Stimulated activated naive B cell treated with anti-CD40 and anti-IgM and Interleukin-4, amounts not matched to agents 10 μg/mL and 1 μg/mL and 100 μg/mL, for 72 hours (primary cell): ENCODE measurements at regions not wholly inside any gene's neighbourhood (a gene's known extent, or its start where the extent isn't known, plus 50 kb on each side); places are given as distances from the start of the nearest gene placed in this dataset.

Experiments used
- ATAC-seq, 2 donors: fragments of 150-1000 bp; cut with Tn5 transposase; replicated peaks; 2 replicates each; pipeline ENCODE4 v1.10.0; 2021; ENCODE audit warnings: moderate library complexity in 1 of 2
- DNase-seq: peaks from one replicate; pipeline ENCODE4 v3.0.0; 2021
- H3K27ac Mint-ChIP-seq: one replicate; pipeline ENCODE4 v1.8.0; 2022; ENCODE audit warnings: mild to moderate bottlenecking, mixed read lengths
- H3K27me3 Mint-ChIP-seq, 2 donors: one replicate each; pipeline ENCODE4 v1.8.0; 2022; ENCODE audit warnings: mixed read lengths in 2 of 2
- H3K36me3 Mint-ChIP-seq, 2 donors: one replicate each; pipeline ENCODE4 v1.8.0; 2022; ENCODE audit warnings: mixed read lengths in 2 of 2, mild to moderate bottlenecking in 1 of 2
- H3K4me1 Mint-ChIP-seq, 2 donors: one replicate each; pipeline ENCODE4 v1.8.0; 2022; ENCODE audit warnings: mixed read lengths in 2 of 2, mild to moderate bottlenecking in 1 of 2
- H3K4me3 Mint-ChIP-seq, 2 donors: one replicate each; pipeline ENCODE4 v1.8.0; 2022; ENCODE audit warnings: mild to moderate bottlenecking in 2 of 2, mixed read lengths in 2 of 2, moderate library complexity in 1 of 2
- H3K9me3 Mint-ChIP-seq, 2 donors: one replicate each; pipeline ENCODE4 v1.8.0; 2022; ENCODE audit warnings: mixed read lengths in 2 of 2, mild to moderate bottlenecking in 1 of 2

DNA sequence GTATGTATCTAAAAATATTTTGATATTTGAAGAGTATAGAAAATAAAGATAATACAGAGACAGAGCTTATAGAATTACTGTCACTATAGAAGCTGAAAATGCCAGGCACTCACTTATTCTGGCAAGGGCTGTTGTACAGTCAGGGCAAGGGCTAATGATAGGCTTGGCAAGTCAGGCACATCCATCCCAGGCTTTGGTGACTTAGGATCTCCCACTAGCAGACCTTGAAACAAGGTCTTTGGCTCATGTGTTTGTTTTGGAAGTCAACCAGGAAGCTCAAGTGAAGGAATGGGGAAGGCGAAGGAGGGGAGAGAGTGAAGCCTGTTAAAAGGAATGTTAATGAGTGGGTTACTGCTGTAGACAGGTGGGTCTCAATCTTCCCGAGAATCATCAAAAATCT is 199.1 kb upstream of the SUCLG2 start:
- ATAC-seq (no peak), DNase-seq (no peak)
- H3K4me3 Mint-ChIP-seq = no peak overlapping the region
- no peak overlapping the region for H3K27ac Mint-ChIP-seq
- H3K4me1 Mint-ChIP-seq = peaks cover 0 to 1% of the 10 kb centered on the region in 2 donors
- H3K27me3 Mint-ChIP-seq = peaks cover 7 to 10% of the 10 kb centered on the region in 2 donors
- H3K36me3 Mint-ChIP-seq = no peaks in the 10 kb centered on the region
- H3K9me3 Mint-ChIP-seq = peaks cover 2 to 3% of the 10 kb centered on the region in 2 donors

DNA sequence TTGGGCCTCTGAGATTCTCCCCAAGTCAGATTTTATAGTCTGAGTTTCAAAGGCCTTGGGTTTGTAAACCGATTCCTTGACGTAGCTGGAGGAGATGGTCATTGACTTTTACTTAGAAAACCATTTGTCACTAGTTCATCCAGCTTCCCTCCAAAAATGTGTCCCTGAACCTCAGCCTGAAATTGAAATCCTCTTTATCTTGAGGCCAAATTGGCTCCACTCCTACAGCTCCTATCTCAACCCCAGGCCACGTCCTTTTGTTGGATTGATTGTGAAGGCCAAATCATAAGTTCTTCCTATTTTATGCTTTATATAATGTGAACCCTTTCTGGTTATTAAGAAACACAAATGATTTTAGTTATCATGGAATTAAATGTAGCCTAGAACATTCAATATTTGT is 193.9 kb upstream of the SUCLG2 start:
- no peak overlapping the region for H3K27ac Mint-ChIP-seq
- H3K4me3 Mint-ChIP-seq = no peak overlapping the region
- DNase-seq (no peak), ATAC-seq (no peak)
- H3K36me3 Mint-ChIP-seq = no peaks in the 10 kb centered on the region
- peaks cover 0 to 1% of the 10 kb centered on the region in 2 donors for H3K4me1 Mint-ChIP-seq
- H3K9me3 Mint-ChIP-seq = peaks cover 2 to 3% of the 10 kb centered on the region in 2 donors
- H3K27me3 Mint-ChIP-seq = peaks cover 6 to 7% of the 10 kb centered on the region in 2 donors

DNA sequence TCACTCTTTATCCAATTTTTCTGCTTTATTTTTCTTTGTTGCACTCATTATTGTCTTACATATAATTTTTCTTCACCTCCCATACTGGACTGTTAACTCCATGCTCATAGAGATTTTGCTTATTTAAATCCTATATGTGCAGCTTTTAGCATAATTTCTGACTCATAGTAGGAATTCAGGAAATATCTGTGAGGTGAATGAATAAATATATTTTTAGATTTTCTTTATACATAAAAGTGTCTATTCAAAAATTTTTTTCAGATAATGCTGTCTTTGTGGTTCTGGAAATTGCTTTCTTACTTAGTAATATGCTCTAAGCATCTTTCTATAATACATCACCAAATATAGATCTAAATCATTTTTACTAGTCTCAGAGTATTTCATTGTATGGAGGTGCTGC is 191.8 kb upstream of the SUCLG2 start:
- Mint-ChIP-seq H3K36me3 (no peaks in the 10 kb centered on the region), H3K27ac (no peak overlapping the region), H3K9me3 (no peaks in the 10 kb centered on the region), H3K4me3 (no peak overlapping the region), H3K27me3 (no peaks in the 10 kb centered on the region), H3K4me1 (no peaks in the 10 kb centered on the region)
- ATAC-seq = no peak
- DNase-seq = no peak

DNA sequence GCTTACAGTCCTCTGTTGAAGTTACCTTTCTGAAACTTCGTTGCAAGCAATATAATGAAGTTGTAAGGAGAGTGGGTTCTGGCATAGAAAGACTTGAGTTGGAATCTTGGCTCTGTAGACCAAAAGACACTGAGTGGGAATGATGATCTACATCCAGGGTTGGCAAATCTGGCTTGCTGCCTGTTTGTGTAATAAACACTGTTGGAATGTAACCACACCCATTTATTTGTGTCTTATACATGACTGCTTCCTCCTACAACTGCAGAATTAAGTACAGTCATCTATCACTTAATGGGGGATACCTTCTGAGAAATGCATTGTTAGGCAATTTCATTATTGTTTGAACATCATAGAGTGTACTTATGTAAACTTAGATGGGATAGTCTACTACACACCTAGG is 178.4 kb upstream of the SUCLG2 start:
- Mint-ChIP-seq H3K4me1 (no peaks in the 10 kb centered on the region), H3K9me3 (peaks cover 18 to 20% of the 10 kb centered on the region in 2 donors), H3K27me3 (peaks cover 0 to 11% of the 10 kb centered on the region in 2 donors), H3K27ac (no peak overlapping the region), H3K36me3 (peaks cover 0 to 7% of the 10 kb centered on the region in 2 donors), H3K4me3 (no peak overlapping the region)
- ATAC-seq (no peak), DNase-seq (no peak)

DNA sequence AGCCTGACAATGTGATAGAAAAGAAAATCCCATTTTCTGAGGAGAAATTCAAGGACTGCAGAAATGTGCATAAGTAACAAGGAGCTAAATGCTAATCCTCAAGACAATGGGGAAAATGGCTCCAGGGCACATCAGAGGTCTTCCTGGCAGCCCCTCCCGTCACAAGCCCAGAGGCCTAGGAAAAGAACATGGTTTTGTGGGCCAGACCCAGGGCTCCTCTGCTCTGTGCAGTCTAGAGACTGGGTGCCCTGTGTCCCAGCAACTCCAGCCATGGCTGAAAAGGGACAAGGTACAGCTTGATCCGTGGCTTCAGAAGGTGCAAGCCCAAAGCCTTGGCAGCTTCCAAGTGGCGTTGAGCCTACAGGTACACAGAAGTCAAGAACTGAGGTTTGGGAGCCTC is 176.8 kb upstream of the SUCLG2 start:
- H3K9me3 Mint-ChIP-seq = peaks cover 18 to 20% of the 10 kb centered on the region in 2 donors
- ATAC-seq = no peak
- DNase-seq = no peak
- no peak overlapping the region for H3K27ac Mint-ChIP-seq
- peaks cover 0 to 11% of the 10 kb centered on the region in 2 donors for H3K27me3 Mint-ChIP-seq
- H3K36me3 Mint-ChIP-seq = peaks cover 0 to 7% of the 10 kb centered on the region in 2 donors
- H3K4me3 Mint-ChIP-seq = no peak overlapping the region
- no peaks in the 10 kb centered on the region for H3K4me1 Mint-ChIP-seq

DNA sequence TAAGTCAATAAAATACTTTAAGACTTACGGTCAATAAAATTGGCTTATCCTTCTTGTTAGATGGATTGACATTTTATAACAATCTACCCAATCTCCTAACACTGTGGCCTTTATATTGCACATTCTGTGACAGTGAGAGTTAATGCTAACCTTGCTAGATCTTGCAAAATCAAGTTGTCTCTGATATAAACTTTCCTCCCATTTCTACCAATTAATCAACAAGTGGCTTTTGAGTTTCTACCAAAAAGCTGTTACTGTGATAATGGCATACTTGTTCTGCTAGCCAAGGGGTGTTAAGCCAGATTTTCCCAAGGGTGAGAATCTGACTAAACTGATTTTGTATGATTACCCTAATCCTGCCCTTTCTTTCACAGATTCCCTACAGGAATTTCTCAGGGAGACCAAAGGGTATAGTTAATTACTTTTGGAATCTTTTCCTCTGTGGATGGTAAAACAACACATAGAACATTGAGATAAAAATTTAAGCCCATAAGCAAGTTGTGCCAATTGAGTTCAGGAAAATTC is 174.1 kb upstream of the SUCLG2 start:
- DNase-seq = no peak
- H3K9me3 Mint-ChIP-seq = peaks cover 11% of the 10 kb centered on the region in 2 donors
- H3K4me1 Mint-ChIP-seq = no peaks in the 10 kb centered on the region
- no peak for ATAC-seq
- H3K27me3 Mint-ChIP-seq = peaks cover 0 to 14% of the 10 kb centered on the region in 2 donors
- H3K36me3 Mint-ChIP-seq = peaks cover 0 to 7% of the 10 kb centered on the region in 2 donors
- no peak overlapping the region for H3K27ac Mint-ChIP-seq
- H3K4me3 Mint-ChIP-seq = no peak overlapping the region

DNA sequence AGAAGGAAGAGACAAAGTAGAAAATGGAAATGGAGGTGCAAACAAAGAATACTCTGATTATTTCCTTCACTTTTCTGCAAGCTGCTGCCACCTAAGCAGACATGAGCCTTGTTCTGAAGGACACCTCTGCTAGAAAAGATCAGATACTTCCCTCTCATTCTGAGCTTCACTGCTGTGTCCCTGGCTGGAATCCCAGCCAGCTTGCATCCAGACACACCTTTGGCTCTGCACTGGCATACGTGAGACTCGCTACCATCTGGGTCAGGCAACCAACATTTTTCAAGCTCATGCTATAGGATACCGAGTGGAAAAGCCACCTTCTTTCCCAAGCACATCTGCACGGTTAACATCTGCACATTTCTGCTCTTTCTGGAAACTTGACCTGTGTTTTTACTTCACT is 166.7 kb upstream of the SUCLG2 start:
- Mint-ChIP-seq H3K4me3 (no peak overlapping the region), H3K4me1 (no peaks in the 10 kb centered on the region), H3K9me3 (peaks cover 0 to 1% of the 10 kb centered on the region in 2 donors), H3K36me3 (no peaks in the 10 kb centered on the region), H3K27me3 (peaks cover 0 to 4% of the 10 kb centered on the region in 2 donors), H3K27ac (no peak overlapping the region)
- DNase-seq (no peak), ATAC-seq (no peak)

DNA sequence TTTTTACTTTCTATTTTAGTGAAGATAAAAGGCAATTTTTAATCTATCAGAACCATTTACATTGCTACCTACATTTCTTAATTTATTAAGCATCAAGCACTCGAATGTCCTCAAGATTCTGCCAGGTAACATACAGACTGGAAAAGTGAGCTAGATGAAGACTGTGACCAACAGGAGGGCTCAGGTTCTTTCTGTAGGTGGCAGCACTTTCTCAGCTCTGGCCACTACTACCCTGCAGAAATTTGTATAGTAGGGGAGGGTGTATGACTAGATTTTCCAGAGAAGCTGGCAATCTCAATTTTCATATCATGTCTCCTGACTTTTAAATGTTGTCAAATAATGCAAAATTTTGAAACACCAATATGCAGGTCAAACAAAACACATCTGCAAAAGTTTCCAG is 165.0 kb upstream of the SUCLG2 start:
- Mint-ChIP-seq H3K27me3 (no peaks in the 10 kb centered on the region), H3K27ac (no peak overlapping the region), H3K4me3 (no peak overlapping the region), H3K4me1 (no peaks in the 10 kb centered on the region), H3K36me3 (no peaks in the 10 kb centered on the region), H3K9me3 (peaks cover 0 to 1% of the 10 kb centered on the region in 2 donors)
- DNase-seq (no peak), ATAC-seq (peak in 1 of 2 donors; percentile 38)

DNA sequence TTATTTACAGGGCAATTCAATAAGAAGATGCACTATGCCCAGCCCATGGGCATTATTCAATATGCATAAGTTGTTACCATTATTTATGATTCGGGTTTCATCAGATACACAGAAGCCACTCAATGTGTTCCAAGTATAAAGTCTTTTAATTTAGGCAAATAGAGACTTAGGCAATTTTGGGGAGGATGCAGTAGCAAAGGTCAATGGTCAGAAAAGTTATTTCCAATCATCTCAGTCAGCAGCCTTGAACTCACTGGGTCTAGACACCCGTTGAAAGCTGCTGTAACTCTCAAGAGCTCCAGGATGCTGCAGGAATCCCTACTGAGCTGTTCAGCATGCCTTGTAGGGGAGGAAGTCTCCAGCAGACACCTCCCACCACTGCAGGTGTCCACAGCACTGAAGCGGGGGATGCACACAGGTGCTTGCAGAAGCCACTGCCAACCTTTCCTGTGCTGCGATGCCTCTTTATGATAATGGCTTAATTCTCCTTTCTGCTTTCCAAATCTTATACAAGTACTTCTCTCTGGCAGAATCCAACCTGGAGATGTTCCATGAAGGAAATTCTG is 155.0 kb upstream of the SUCLG2 start:
- Mint-ChIP-seq H3K27me3 (peaks cover 5 to 7% of the 10 kb centered on the region in 2 donors), H3K27ac (no peak overlapping the region)
- ATAC-seq = no peak

DNA sequence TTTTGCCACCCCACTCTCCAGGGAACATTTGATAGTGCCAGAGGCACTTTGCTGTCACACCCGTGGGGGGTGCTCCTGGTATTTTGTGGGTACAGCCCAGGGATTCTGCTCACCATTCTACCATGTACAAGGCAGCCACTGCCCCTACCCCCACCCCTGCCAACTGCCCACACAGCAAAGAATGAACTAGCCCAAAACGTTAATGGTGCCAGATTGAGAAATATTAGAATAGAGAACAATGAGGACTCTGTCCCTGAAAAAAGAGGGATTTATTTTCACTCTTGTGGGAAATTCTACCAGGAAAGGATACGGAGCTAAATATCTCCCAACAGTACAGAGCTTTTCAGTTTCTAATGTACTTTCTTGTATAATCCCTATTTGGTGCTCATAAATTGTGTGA is 154.5 kb upstream of the SUCLG2 start:
- no peak overlapping the region for H3K4me3 Mint-ChIP-seq
- H3K36me3 Mint-ChIP-seq = peaks cover 0 to 2% of the 10 kb centered on the region in 2 donors
- peaks cover 5 to 9% of the 10 kb centered on the region in 2 donors for H3K27me3 Mint-ChIP-seq
- H3K4me1 Mint-ChIP-seq = no peaks in the 10 kb centered on the region
- DNase-seq (no peak), ATAC-seq (no peak)
- H3K27ac Mint-ChIP-seq = no peak overlapping the region
- peaks cover 2 to 3% of the 10 kb centered on the region in 2 donors for H3K9me3 Mint-ChIP-seq

More for the DNA sequence above, 155.0 kb upstream of the SUCLG2 start:
- Mint-ChIP-seq H3K9me3 (no peaks in the 10 kb centered on the region), H3K36me3 (no peaks in the 10 kb centered on the region), H3K4me1 (no peaks in the 10 kb centered on the region), H3K4me3 (no peak overlapping the region)
- no peak for DNase-seq

DNA sequence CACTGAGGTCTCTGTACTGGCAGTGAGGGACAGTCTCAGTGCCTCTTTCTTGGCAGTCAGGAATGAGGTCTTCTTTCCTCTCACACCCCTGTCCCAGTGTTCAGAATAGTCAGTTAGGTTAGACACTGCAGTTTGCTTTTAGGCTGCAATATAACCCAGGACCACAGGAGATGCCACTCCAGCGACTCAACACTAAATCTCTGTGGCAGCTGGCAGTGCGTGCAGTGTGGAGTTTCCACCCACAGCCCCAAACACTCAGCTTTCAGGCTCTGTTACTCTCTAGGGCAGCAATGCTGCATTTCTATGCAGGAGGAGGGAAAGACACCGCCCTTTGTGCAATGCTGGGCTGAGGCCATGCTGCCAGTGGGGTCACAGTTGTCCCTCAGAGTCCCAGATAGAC is 150.2 kb upstream of the SUCLG2 start:
- ATAC-seq (no peak), DNase-seq (no peak)
- peaks cover 19 to 27% of the 10 kb centered on the region in 2 donors for H3K27me3 Mint-ChIP-seq
- no peaks in the 10 kb centered on the region for H3K4me1 Mint-ChIP-seq
- no peak overlapping the region for H3K4me3 Mint-ChIP-seq
- H3K9me3 Mint-ChIP-seq = peaks cover 11 to 12% of the 10 kb centered on the region in 2 donors
- no peak overlapping the region for H3K27ac Mint-ChIP-seq
- H3K36me3 Mint-ChIP-seq = peaks cover 0 to 5% of the 10 kb centered on the region in 2 donors

DNA sequence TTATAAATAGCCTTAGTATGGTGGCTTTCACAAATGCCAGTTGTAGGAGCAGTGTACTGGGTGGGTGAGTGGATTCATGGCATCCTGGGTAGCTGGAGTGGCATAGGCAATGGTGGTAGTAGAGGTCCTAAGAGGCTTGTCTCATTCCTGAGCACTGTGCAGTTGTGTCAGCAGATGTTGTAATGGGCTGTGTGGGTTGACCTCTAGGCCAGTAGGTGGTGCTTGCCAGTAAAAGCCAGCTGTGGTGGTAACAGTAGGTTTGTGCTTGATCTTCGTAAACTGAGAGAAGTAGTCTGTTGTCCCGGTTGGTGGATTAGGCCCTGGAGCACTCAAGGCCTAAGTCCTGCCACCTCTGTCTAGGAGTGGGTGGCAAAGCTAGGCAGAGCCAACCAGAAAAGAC is 149.7 kb upstream of the SUCLG2 start:
- Mint-ChIP-seq H3K36me3 (peaks cover 0 to 5% of the 10 kb centered on the region in 2 donors), H3K4me3 (no peak overlapping the region), H3K9me3 (peaks cover 11 to 12% of the 10 kb centered on the region in 2 donors), H3K4me1 (no peaks in the 10 kb centered on the region), H3K27ac (peak overlapping the region; percentile 22), H3K27me3 (peaks cover 19 to 27% of the 10 kb centered on the region in 2 donors)
- no peak for ATAC-seq
- DNase-seq = no peak

DNA sequence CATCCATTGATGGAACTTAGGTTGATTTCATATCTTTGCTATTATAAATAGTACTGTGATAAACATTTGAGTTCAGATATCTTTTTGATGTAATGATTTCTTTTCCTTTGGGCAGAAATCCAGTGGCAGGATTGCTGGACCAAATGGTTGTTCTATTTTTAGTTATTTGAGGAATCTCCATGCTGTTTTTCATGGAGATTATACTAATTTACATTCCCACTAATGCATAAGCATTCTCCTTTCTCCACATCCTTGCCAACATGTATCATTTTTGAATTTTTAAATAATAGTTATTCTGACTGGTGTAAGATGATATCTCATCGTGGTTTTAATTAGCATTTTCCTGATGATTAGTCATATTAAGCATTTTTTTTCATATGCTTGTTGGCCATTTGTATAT is 144.0 kb upstream of the SUCLG2 start:
- ATAC-seq = no peak
- no peak overlapping the region for H3K27ac Mint-ChIP-seq
- H3K36me3 Mint-ChIP-seq = no peaks in the 10 kb centered on the region

DNA sequence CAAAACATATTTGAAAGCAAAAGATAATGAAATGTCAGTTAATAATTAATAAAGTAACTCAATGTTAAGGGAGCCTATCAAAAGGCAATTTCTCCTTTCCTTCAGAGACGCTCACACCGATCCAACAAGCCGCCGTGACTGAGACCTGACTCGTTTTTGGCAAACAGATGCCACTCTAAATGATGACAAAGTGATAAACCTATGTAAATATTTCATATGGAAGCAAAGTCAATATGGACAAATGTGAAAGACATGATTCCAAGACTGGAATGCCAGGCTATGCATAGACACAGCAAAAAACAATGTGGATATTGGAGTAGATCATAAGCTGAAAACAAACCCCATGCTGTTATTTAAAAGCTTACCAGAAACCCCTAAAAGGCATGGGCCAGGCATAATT is 137.2 kb upstream of the SUCLG2 start:
- DNase-seq (no peak), ATAC-seq (no peak)
- Mint-ChIP-seq H3K36me3 (no peaks in the 10 kb centered on the region), H3K4me1 (peaks cover 0 to 3% of the 10 kb centered on the region in 2 donors), H3K9me3 (peaks cover 0 to 5% of the 10 kb centered on the region in 2 donors), H3K27me3 (peaks cover 0 to 8% of the 10 kb centered on the region in 2 donors), H3K4me3 (no peak overlapping the region), H3K27ac (no peak overlapping the region)

More for the DNA sequence above, 144.0 kb upstream of the SUCLG2 start:
- Mint-ChIP-seq H3K4me3 (no peak overlapping the region), H3K27me3 (peaks cover 8 to 34% of the 10 kb centered on the region in 2 donors), H3K4me1 (no peaks in the 10 kb centered on the region), H3K9me3 (peaks cover 4 to 7% of the 10 kb centered on the region in 2 donors)
- no peak for DNase-seq

DNA sequence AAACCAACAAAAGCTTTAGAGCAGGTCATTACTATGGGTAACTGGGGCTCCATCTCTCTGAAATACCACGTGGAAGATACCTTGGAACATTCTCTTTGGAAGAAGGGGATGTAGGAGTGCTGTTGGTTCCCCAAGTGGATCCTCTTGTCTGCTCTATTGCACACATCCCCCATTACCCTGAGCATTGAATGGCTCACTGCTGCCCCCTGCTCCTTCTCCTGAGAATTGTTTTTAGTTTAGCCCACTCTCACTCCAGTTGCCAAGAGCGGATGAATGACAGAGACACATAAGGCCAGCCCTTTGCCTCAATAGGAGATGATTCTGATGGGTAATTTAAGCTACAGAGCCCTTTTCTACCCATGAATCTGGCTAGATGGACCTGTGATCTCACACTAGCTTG is 135.6 kb upstream of the SUCLG2 start:
- H3K4me1 Mint-ChIP-seq = peaks cover 0 to 3% of the 10 kb centered on the region in 2 donors
- H3K27ac Mint-ChIP-seq = no peak overlapping the region
- peak; percentile 6 for DNase-seq
- peaks cover 9 to 19% of the 10 kb centered on the region in 2 donors for H3K27me3 Mint-ChIP-seq
- peak; percentile 81 to 89 for ATAC-seq
- peaks cover 2 to 7% of the 10 kb centered on the region in 2 donors for H3K36me3 Mint-ChIP-seq
- no peak overlapping the region for H3K4me3 Mint-ChIP-seq
- H3K9me3 Mint-ChIP-seq = peaks cover 5 to 13% of the 10 kb centered on the region in 2 donors
